ENCODE measurements at regions not wholly inside any gene's neighbourhood (a gene's known extent, or its start where the extent isn't known, plus 50 kb on each side); places are given as distances from the start of the nearest gene placed in this dataset.

GRCh38 chrX:131630534-131630933 lies 86.7 kb downstream of the OR13H1 start:
- H3K27ac ChIP-seq (replicated peaks), result no peak overlapping the region
- peaks cover 7% of the 10 kb centered on the region for H3K27me3 ChIP-seq (ENCODE audit: insufficient read depth, poor library complexity, severe bottlenecking)

DNA sequence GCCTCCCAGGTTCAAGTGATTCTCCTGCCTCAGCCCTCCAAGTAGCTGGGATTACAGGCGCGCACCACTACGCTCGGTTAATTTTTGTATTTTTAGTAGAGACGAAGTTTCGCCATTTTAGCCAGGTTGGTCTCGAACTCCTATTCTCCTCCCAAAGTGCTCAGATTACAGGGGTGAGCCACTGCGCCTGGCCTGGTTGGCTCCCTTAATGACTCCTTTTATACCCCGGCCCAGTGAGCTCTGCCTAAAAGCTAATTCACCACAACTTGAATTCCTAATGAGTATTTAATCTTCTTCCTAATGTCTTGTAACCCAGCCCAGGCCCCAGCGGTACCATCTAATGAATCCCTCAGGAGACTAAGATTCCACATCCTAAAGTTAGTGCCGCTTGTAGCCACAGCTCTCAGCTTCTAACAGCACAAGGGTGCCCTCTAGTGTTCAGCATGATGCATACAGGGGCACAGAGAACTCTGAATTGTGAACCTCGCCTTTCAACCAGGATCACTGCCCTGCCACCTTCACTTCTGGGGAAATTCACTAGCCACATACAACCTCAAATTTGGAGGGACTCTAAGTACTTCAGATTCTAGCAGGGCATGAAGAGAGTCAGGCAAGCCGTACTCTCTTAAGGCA lies 89.5 kb downstream of the OR13H1 start:
- TF ChIP-seq POLR2AphosphoS5 (IDR thresholded peaks at IDR 0.05; ENCODE audit: low read depth) (no peak), CTCF (IDR thresholded peaks at IDR 0.05; ENCODE audit: insufficient read depth, low read length) (peak; percentile 36)
- no peak overlapping the region for H3K4me3 ChIP-seq (replicated peaks; ENCODE audit: insufficient read depth, low read length)
- H3K27me3 ChIP-seq (ENCODE audit: insufficient read depth, poor library complexity, severe bottlenecking), result peaks cover under 1% of the 10 kb centered on the region
- peak in 1 of 2 experiments; percentile 53 for DNase-seq (ENCODE audit: low read depth in 1 of 2, low spot score in 1 of 2)
- no peak overlapping the region for H3K27ac ChIP-seq (replicated peaks)

More at GRCh38 chrX:131630534-131630933, 86.7 kb downstream of the OR13H1 start:
- DNase-seq (ENCODE audit: low read depth in 1 of 2, low spot score in 1 of 2), result no peak
- TF ChIP-seq SPI1 (IDR thresholded peaks at IDR 0.05; ENCODE audit: borderline replicate concordance, low read depth), result no peak
- TF ChIP-seq CTCF (IDR thresholded peaks at IDR 0.05; ENCODE audit: insufficient read depth, low read length), result no peak
- no peak for TF ChIP-seq REST (IDR thresholded peaks at IDR 0.05; ENCODE audit: insufficient replicate concordance, low read depth)
- TF ChIP-seq GABPA (IDR thresholded peaks at IDR 0.05; ENCODE audit: low read depth), result no peak
- TF ChIP-seq POLR2AphosphoS5 (IDR thresholded peaks at IDR 0.05; ENCODE audit: low read depth), result no peak
- H3K4me3 ChIP-seq (replicated peaks; ENCODE audit: insufficient read depth, low read length), result no peak overlapping the region

DNA sequence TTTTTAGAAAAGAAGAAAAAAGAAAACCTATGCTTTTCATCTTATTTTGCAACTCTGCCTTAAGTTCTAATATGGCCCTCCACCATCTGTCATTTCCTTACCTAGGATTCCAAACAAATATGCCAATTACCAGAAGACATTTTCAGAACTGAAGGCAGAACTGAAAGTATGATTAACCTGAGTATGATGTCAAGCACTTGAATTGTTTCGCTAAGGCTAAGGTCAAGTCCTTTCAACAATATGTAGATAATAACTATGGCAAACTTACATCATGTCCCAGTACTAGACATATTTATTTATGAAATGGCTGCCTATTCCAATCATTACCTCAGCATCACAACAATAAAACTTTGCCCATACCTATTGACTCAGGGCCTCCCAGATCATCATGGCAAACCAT lies 91.0 kb downstream of the OR13H1 start:
- Histone ChIP-seq H3K27ac (replicated peaks) (no peak overlapping the region), H3K27me3 (ENCODE audit: insufficient read depth, poor library complexity, severe bottlenecking) (no peaks in the 10 kb centered on the region), H3K4me3 (replicated peaks; ENCODE audit: insufficient read depth, low read length) (no peak overlapping the region)
- DNase-seq (ENCODE audit: low read depth in 1 of 2, low spot score in 1 of 2), result no peak
- TF ChIP-seq GABPA (IDR thresholded peaks at IDR 0.05; ENCODE audit: low read depth) (no peak), CTCF (IDR thresholded peaks at IDR 0.05; ENCODE audit: insufficient read depth, low read length) (no peak), REST (IDR thresholded peaks at IDR 0.05; ENCODE audit: insufficient replicate concordance, low read depth) (no peak), POLR2AphosphoS5 (IDR thresholded peaks at IDR 0.05; ENCODE audit: low read depth) (no peak), SPI1 (IDR thresholded peaks at IDR 0.05; ENCODE audit: borderline replicate concordance, low read depth) (no peak)

- Histone ChIP-seq H3K4me3 (replicated peaks; ENCODE audit: insufficient read depth, low read length) (no peak overlapping the region), H3K27me3 (ENCODE audit: insufficient read depth, poor library complexity, severe bottlenecking) (no peaks in the 10 kb centered on the region), H3K27ac (replicated peaks) (no peak overlapping the region)
- TF ChIP-seq GABPA (IDR thresholded peaks at IDR 0.05; ENCODE audit: low read depth), result no peak
- no peak for TF ChIP-seq CTCF (IDR thresholded peaks at IDR 0.05; ENCODE audit: insufficient read depth, low read length)
- no peak for TF ChIP-seq SPI1 (IDR thresholded peaks at IDR 0.05; ENCODE audit: borderline replicate concordance, low read depth)
- TF ChIP-seq REST (IDR thresholded peaks at IDR 0.05; ENCODE audit: insufficient replicate concordance, low read depth), result no peak
- TF ChIP-seq POLR2AphosphoS5 (IDR thresholded peaks at IDR 0.05; ENCODE audit: low read depth), result no peak
- DNase-seq (ENCODE audit: low read depth in 1 of 2, low spot score in 1 of 2), result no peak
Measured at GRCh38 chrX:131646106-131646505, 102.2 kb downstream of the OR13H1 start.
